ENCODE measurements at regions not wholly inside any gene's neighbourhood (a gene's known extent, or its start where the extent isn't known, plus 50 kb on each side); places are given as distances from the start of the nearest gene placed in this dataset.

DNA sequence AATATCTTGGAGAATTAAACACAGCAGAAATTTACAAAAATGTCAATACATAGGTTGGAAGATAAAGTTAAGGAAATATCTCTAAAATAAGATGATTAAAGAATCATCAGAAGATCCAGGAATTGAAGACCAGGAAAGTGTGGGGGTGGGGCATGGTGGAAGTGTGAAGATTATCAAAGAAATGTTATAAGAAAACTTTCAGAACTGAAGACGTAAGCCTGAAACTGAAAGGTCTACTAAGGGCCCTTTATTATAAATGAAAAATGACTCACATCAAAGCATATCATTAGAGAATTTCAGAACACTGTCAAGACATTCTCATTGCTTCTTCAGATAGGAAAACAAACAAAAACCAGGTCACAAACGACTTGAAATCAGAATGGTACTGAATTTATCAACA is 92.4 kb upstream of the DPT start:
- TF ChIP-seq RXRA (CRISPR knock-in tag; IDR thresholded peaks at IDR 0.05) (no peak), POLR2A (IDR thresholded peaks at IDR 0.05; ENCODE audit: insufficient read depth in 1 of 2, low read depth in 2 of 2, low read length in 2 of 2) (no peak), FOXC1 (CRISPR knock-in tag; IDR thresholded peaks at IDR 0.05; ENCODE audit: borderline replicate concordance) (no peak), GTF2F1 (IDR thresholded peaks at IDR 0.05; ENCODE audit: low read length) (no peak)
- TF ChIP-seq, protein P1, sequence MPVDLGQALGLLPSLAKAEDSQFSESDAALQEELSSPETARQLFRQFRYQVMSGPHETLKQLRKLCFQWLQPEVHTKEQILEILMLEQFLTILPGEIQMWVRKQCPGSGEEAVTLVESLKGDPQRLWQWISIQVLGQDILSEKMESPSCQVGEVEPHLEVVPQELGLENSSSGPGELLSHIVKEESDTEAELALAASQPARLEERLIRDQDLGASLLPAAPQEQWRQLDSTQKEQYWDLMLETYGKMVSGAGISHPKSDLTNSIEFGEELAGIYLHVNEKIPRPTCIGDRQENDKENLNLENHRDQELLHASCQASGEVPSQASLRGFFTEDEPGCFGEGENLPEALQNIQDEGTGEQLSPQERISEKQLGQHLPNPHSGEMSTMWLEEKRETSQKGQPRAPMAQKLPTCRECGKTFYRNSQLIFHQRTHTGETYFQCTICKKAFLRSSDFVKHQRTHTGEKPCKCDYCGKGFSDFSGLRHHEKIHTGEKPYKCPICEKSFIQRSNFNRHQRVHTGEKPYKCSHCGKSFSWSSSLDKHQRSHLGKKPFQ (CRISPR knock-in tag; IDR thresholded peaks at IDR 0.05; ENCODE audit: insufficient replicate concordance), result no peak
